ENCODE measurements at regions not wholly inside any gene's neighbourhood (a gene's known extent, or its start where the extent isn't known, plus 50 kb on each side); places are given as distances from the start of the nearest gene placed in this dataset.

GRCh38 chr4:176902710-176903323 lies 110.1 kb upstream of the VEGFC start:
- DNase-seq: no peak

DNA sequence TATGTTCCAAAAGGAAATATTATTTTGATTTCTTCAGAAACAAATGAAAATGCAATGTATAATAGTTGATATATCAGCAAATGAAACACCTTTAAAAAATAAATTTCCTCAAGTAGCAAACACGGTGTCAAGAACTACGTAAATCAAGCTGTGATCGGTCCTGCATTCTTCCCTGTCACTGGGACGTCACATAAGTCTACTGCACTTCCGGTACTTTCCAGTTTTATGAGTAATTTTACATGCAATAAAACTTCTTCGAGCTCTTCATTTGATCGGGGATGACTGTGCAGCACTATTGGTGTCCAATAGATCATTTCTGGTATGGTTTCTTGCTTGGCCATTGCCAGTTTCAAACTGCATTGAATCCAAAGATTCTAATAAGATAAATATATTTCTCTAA lies 114.0 kb upstream of the VEGFC start:
- DNase-seq: no peak

DNA sequence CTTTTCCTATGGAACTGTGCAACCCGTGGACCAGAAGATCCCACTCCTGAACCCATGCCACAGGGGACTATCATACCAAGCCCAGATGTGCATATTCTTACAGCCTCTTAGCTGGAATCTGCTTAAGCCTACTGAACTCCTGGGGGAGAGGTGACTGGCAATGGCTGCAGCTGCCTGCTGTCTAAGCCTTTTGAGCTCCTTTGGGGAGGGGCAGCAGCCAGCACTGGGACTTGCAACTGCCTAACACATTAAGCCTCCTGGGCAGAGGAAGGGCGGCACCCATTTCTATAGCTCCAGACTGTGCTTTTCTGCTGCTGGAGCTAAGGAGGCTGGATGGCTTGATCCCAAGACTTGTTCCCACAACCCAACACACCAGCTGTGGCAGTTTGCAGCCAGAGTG lies 117.9 kb upstream of the VEGFC start:
- no peak for DNase-seq

GRCh38 chr4:176919631-176920030 lies 126.9 kb upstream of the VEGFC start:
- DNase-seq: no peak

GRCh38 chr4:176920694-176921093 lies 128.0 kb upstream of the VEGFC start:
- no peak for DNase-seq

DNA sequence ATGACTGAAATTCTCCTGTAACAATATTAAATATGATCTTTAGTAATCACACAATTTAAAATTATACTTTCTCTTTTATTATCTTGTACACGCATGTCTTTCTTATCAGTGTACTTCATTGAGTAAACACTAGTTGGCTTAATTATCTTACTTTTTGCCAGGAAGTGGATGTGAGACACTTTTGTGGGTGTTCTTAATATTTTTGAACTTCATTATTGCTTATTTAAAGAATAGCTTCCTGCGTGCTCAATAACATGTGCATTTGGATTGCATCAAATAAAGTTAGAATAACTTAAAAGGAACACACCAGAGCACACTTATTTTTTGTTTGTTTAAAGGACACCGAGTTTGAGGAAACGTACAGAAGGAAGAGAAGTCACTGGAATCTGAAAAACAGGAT lies 128.5 kb upstream of the VEGFC start:
- no peak for DNase-seq

GRCh38 chr4:176924238-176924637 lies 131.5 kb upstream of the VEGFC start:
- DNase-seq: no peak

DNA sequence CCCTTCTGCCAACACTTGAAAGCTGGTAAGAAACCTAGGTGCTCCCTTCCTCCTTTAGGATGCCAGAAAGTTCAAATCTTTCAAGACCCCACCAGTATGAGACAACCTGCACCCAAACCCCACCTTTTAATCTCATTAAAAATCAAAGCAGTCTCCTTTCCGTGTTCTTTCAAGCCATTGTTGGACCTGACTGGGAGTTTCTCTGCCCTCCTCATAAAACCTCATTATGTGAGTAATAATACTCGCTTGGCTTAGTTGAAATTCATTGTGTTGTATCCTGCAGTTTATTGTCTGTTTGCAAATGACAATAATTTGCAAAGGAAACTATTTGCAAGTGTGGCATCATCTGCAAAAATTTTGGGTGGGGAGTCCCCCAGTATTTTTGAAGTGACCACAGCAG lies 133.2 kb upstream of the VEGFC start:
- DNase-seq: no peak

- no peak for DNase-seq
These were observed 134.4 kb upstream of the VEGFC start for GRCh38 chr4:176927117-176927516.

- DNase-seq: no peak
These were observed 134.9 kb upstream of the VEGFC start for GRCh38 chr4:176927664-176928063.

- DNase-seq: no peak
These were observed 146.7 kb upstream of the VEGFC start for GRCh38 chr4:176939445-176939844.

DNA sequence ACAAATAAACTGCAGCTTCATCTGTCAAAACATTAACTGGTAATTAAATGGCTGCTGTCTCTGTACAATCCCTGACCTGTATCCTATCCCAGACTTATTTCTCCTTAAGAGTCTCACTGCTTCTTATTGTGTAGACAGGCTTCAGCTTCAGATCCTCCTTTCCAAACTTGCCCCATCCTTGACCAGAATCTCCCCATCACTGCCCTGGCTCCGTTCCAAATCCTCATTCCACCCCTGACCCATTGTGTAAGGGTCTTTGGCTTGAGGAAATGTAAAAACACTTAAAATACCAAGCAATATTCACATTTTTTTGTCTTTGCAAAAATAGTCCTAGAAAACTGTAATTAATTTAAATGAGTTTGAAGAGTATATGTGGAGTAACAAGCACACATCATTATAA lies 152.6 kb upstream of the VEGFC start:
- DNase-seq: no peak

DNA sequence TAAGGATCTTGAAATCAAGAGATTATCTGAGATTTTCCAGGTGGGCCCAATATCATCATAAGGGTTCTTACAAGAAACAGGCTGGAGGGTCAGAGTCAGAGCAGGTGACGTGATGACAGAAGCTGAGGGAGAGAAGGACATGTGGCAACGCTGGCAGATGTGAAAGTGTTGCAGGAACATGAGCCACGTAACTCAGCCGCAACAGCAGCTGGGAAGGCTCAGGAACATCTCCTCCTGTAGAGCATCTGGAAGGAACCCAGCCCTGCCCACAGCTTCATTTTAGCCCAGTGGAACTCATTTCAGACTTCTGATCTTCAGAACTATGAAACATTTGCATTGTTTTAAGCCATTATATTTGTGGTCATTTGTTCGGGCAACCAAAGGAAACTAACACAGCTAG lies 156.3 kb upstream of the VEGFC start:
- no peak for DNase-seq

DNA sequence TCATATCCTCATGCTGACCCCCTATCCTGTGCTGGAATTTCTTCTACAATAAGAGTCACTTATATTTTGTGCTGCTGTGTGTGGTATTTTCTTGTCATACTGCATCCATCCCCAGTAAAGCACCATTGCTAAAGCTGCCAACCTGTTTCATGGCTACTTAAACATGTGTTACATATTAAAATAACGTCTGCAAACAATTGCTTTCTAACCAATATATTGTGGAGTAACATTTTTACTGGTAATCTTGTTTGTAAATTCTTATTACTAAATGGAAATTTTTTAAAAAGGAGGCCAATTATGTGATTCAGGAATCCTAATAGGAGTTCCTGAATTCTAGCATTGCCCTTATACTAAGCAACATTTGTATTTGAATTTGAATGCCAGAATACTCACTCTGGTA lies 160.3 kb upstream of the VEGFC start:
- no peak for DNase-seq

DNA sequence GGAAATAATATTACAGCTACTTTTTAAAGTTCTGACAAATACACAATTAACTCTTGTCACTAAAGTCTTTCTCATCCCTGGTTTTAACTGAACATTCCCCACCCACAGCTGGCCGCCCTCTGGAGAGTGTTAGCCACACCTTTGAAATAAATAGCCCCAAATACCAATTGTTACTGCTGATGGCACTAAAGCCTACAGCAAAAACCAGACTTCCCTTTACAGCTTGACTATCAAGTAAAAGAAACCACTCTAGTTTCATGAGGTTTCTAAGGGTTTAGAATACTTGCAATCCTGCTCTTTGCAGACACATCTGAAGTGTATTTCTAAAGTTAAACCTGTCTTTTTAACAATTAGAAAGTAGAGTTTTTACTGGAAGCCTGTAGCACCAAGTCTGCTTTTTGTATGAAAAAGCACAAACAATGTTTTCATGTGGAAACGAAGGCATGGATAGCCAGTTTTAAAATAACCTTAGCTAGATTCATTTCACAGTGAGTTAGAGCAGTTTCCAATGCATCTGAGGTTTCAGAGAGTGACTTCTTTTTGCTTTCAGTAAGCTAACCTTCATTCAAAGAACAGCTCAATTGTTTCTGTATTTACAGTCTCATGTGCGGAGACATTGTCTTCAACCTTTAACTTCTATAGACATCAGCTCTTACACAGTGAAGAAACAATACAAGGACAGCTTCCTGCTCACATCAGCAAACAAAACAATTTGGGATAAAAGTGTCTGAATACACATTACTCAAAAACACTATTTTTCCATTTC lies 164.8 kb upstream of the VEGFC start:
- no peak for DNase-seq

GRCh38 chr4:176959980-176960379 lies 167.3 kb upstream of the VEGFC start:
- DNase-seq: no peak

DNA sequence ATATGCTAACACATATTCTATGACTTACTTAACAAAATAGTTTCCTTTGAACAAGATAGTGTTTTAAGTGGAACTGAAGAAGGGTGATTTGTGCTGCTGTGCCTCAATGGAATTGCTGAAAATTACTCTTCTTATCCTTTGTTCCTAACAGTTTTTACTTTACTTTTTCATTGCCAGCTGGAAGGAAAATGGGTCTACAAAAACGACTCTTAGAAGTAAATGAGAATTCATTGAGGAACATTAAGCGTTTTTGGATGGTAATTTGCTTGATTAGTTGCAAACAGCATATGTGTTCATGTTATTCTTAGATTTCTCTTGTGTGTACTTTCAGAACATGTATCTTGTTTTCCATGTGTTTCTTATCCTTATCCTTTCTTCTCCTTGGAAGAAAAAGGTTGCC lies 170.4 kb upstream of the VEGFC start:
- DNase-seq: no peak

- DNase-seq: no peak
These were observed 171.5 kb upstream of the VEGFC start for GRCh38 chr4:176964116-176964691.

DNA sequence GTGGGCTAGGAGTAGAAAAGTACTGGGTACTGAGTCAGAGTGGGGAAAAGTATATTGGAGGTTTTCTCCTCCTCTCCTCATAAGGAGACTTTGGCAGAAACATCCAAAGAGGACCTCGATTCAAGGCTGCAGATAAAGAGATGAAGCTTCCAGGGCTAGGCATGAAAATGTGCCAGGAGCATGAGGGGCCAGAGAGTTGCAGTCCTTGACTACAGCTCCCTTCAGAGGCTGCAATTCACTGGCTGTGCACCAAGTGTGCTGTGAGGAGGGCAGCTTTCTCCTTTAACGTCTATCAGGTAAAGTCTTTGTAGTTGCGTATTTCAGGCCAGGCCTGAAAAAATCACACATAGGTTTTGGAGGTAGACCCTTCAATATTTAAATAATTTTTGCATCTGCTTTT lies 174.9 kb upstream of the VEGFC start:
- DNase-seq: no peak

DNA sequence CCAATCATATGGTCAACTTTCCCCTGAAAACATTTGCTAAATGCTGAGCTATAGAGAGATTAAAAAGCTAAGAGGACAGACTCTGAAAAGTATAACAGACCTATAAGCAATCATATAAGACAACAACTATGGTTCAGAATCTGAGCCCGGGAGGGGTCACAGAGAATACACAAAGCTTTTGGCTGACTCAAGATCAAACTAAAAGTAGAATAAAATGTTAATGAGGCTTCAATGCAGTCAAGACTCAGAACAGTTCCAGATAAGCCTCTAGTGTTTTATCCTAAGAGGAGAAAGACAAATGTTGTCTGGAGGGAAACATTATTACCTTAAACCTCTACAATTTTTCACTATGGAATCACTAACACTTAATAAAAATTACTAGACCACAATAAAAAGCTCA lies 175.4 kb upstream of the VEGFC start:
- no peak for DNase-seq

GRCh38 chr4:176969011-176969410 lies 176.3 kb upstream of the VEGFC start:
- DNase-seq: no peak

GRCh38 chr4:176970853-176971252 lies 178.1 kb upstream of the VEGFC start:
- no peak for DNase-seq

GRCh38 chr4:176971576-176972115 lies 178.9 kb upstream of the VEGFC start:
- DNase-seq: no peak

GRCh38 chr4:176979416-176979815 lies 186.7 kb upstream of the VEGFC start:
- DNase-seq: no peak
